ENCODE measurements at regions not wholly inside any gene's neighbourhood (a gene's known extent, or its start where the extent isn't known, plus 50 kb on each side); places are given as distances from the start of the nearest gene placed in this dataset.

- no peaks in the 10 kb centered on the region for H3K9me3 ChIP-seq (ENCODE audit: low read depth, low read length)
- H3K4me3 ChIP-seq (ENCODE audit: low read length), result no peak overlapping the region
- no peaks in the 10 kb centered on the region for H3K4me1 ChIP-seq (ENCODE audit: insufficient read depth, low read length)
- no peaks in the 10 kb centered on the region for H3K27me3 ChIP-seq (ENCODE audit: insufficient read depth, low read length)
Measured at GRCh38 chr2:106658616-106659015, 171.5 kb downstream of the CD8B2 start.

GRCh38 chr2:106664669-106665068, 177.5 kb downstream of the CD8B2 start:
- Histone ChIP-seq H3K4me3 (ENCODE audit: low read length) (no peak overlapping the region), H3K4me1 (ENCODE audit: insufficient read depth, low read length) (no peaks in the 10 kb centered on the region), H3K9me3 (ENCODE audit: low read depth, low read length) (no peaks in the 10 kb centered on the region), H3K27me3 (ENCODE audit: insufficient read depth, low read length) (no peaks in the 10 kb centered on the region)

GRCh38 chr2:106667478-106668070, 180.4 kb downstream of the CD8B2 start:
- Histone ChIP-seq H3K9me3 (ENCODE audit: low read depth, low read length) (no peaks in the 10 kb centered on the region), H3K4me3 (ENCODE audit: low read length) (no peak overlapping the region), H3K4me1 (ENCODE audit: insufficient read depth, low read length) (no peaks in the 10 kb centered on the region), H3K27me3 (ENCODE audit: insufficient read depth, low read length) (no peaks in the 10 kb centered on the region)

GRCh38 chr2:106685180-106685897, 198.2 kb downstream of the CD8B2 start:
- no peak overlapping the region for H3K4me3 ChIP-seq (ENCODE audit: low read length)
- H3K4me1 ChIP-seq (ENCODE audit: insufficient read depth, low read length), result no peaks in the 10 kb centered on the region
- no peaks in the 10 kb centered on the region for H3K27me3 ChIP-seq (ENCODE audit: insufficient read depth, low read length)
- peaks cover 6% of the 10 kb centered on the region for H3K9me3 ChIP-seq (ENCODE audit: low read depth, low read length)

GRCh38 chr2:106686814-106687213, 199.2 kb downstream of the ST6GAL2 start:
- no peaks in the 10 kb centered on the region for H3K4me1 ChIP-seq (ENCODE audit: insufficient read depth, low read length)
- no peaks in the 10 kb centered on the region for H3K27me3 ChIP-seq (ENCODE audit: insufficient read depth, low read length)
- peaks cover 6% of the 10 kb centered on the region for H3K9me3 ChIP-seq (ENCODE audit: low read depth, low read length)
- H3K4me3 ChIP-seq (ENCODE audit: low read length), result no peak overlapping the region

GRCh38 chr2:106694964-106695470, 190.9 kb downstream of the ST6GAL2 start:
- H3K27me3 ChIP-seq (ENCODE audit: insufficient read depth, low read length), result no peaks in the 10 kb centered on the region
- H3K4me3 ChIP-seq (ENCODE audit: low read length), result no peak overlapping the region
- no peaks in the 10 kb centered on the region for H3K4me1 ChIP-seq (ENCODE audit: insufficient read depth, low read length)
- no peaks in the 10 kb centered on the region for H3K9me3 ChIP-seq (ENCODE audit: low read depth, low read length)

GRCh38 chr2:106695919-106696318, 190.0 kb downstream of the ST6GAL2 start:
- H3K27me3 ChIP-seq (ENCODE audit: insufficient read depth, low read length), result no peaks in the 10 kb centered on the region
- no peaks in the 10 kb centered on the region for H3K9me3 ChIP-seq (ENCODE audit: low read depth, low read length)
- no peak overlapping the region for H3K4me3 ChIP-seq (ENCODE audit: low read length)
- H3K4me1 ChIP-seq (ENCODE audit: insufficient read depth, low read length), result no peaks in the 10 kb centered on the region

GRCh38 chr2:106700616-106701015, 185.4 kb downstream of the ST6GAL2 start:
- no peaks in the 10 kb centered on the region for H3K27me3 ChIP-seq (ENCODE audit: insufficient read depth, low read length)
- H3K9me3 ChIP-seq (ENCODE audit: low read depth, low read length), result no peaks in the 10 kb centered on the region
- no peak overlapping the region for H3K4me3 ChIP-seq (ENCODE audit: low read length)
- no peaks in the 10 kb centered on the region for H3K4me1 ChIP-seq (ENCODE audit: insufficient read depth, low read length)

GRCh38 chr2:106701203-106702022, 184.6 kb downstream of the ST6GAL2 start:
- Histone ChIP-seq H3K27me3 (ENCODE audit: insufficient read depth, low read length) (no peaks in the 10 kb centered on the region), H3K9me3 (ENCODE audit: low read depth, low read length) (no peaks in the 10 kb centered on the region), H3K4me3 (ENCODE audit: low read length) (no peak overlapping the region), H3K4me1 (ENCODE audit: insufficient read depth, low read length) (no peaks in the 10 kb centered on the region)

GRCh38 chr2:106703161-106703560, 182.8 kb downstream of the ST6GAL2 start:
- Histone ChIP-seq H3K4me3 (ENCODE audit: low read length) (no peak overlapping the region), H3K9me3 (ENCODE audit: low read depth, low read length) (no peaks in the 10 kb centered on the region), H3K4me1 (ENCODE audit: insufficient read depth, low read length) (no peaks in the 10 kb centered on the region), H3K27me3 (ENCODE audit: insufficient read depth, low read length) (no peaks in the 10 kb centered on the region)

GRCh38 chr2:106704798-106705197, 181.2 kb downstream of the ST6GAL2 start:
- no peak overlapping the region for H3K4me3 ChIP-seq (ENCODE audit: low read length)
- H3K27me3 ChIP-seq (ENCODE audit: insufficient read depth, low read length), result no peaks in the 10 kb centered on the region
- no peaks in the 10 kb centered on the region for H3K9me3 ChIP-seq (ENCODE audit: low read depth, low read length)
- H3K4me1 ChIP-seq (ENCODE audit: insufficient read depth, low read length), result no peaks in the 10 kb centered on the region

- Histone ChIP-seq H3K27me3 (ENCODE audit: insufficient read depth, low read length) (no peaks in the 10 kb centered on the region), H3K9me3 (ENCODE audit: low read depth, low read length) (no peaks in the 10 kb centered on the region), H3K4me1 (ENCODE audit: insufficient read depth, low read length) (no peaks in the 10 kb centered on the region), H3K4me3 (ENCODE audit: low read length) (no peak overlapping the region)
Measured at GRCh38 chr2:106705877-106706276, 180.1 kb downstream of the ST6GAL2 start.

GRCh38 chr2:106706283-106706682, 179.7 kb downstream of the ST6GAL2 start:
- H3K27me3 ChIP-seq (ENCODE audit: insufficient read depth, low read length), result no peaks in the 10 kb centered on the region
- no peak overlapping the region for H3K4me3 ChIP-seq (ENCODE audit: low read length)
- no peaks in the 10 kb centered on the region for H3K9me3 ChIP-seq (ENCODE audit: low read depth, low read length)
- no peaks in the 10 kb centered on the region for H3K4me1 ChIP-seq (ENCODE audit: insufficient read depth, low read length)

GRCh38 chr2:106708209-106708608, 177.8 kb downstream of the ST6GAL2 start:
- Histone ChIP-seq H3K9me3 (ENCODE audit: low read depth, low read length) (no peaks in the 10 kb centered on the region), H3K4me1 (ENCODE audit: insufficient read depth, low read length) (no peaks in the 10 kb centered on the region), H3K4me3 (ENCODE audit: low read length) (no peak overlapping the region), H3K27me3 (ENCODE audit: insufficient read depth, low read length) (no peaks in the 10 kb centered on the region)

- Histone ChIP-seq H3K4me3 (ENCODE audit: low read length) (no peak overlapping the region), H3K4me1 (ENCODE audit: insufficient read depth, low read length) (no peaks in the 10 kb centered on the region), H3K27me3 (ENCODE audit: insufficient read depth, low read length) (no peaks in the 10 kb centered on the region), H3K9me3 (ENCODE audit: low read depth, low read length) (no peaks in the 10 kb centered on the region)
Measured at GRCh38 chr2:106709229-106709628, 176.7 kb downstream of the ST6GAL2 start.

Measured in mononuclear cell (primary cell).